ENCODE measurements at regions not wholly inside any gene's neighbourhood (a gene's known extent, or its start where the extent isn't known, plus 50 kb on each side); places are given as distances from the start of the nearest gene placed in this dataset.

GRCh38 chr10:44132361-44133289 is 252.3 kb downstream of the CXCL12 start:
- TF ChIP-seq CTCF (conservative IDR thresholded peaks at IDR 0.05; ENCODE audit: low read length): no peak
- TF ChIP-seq EZH2phosphoT487 (IDR thresholded peaks at IDR 0.05; ENCODE audit: borderline replicate concordance): no peak
